Sigmoid colon (tissue), 4 donors: ENCODE measurements at regions not wholly inside any gene's neighbourhood (a gene's known extent, or its start where the extent isn't known, plus 50 kb on each side); places are given as distances from the start of the nearest gene placed in this dataset.

ENCODE experiments used
- POLR2A ChIP-seq, 2 donors: fragments of 450-650 bp; IDR thresholded peaks; one replicate each; pipeline ENCODE4 v1.6.1; 2016; ENCODE audit warnings: antibody characterized with exemption in 2 of 2, mild to moderate bottlenecking in 2 of 2, moderate library complexity in 2 of 2
- POLR2AphosphoS5 ChIP-seq, 4 donors: sonication (generic); formaldehyde crosslinking; IDR thresholded peaks; one replicate each; pipeline ENCODE4 v1.6.1; 2017; ENCODE audit warnings: antibody characterized with exemption in 4 of 4
- TF ChIP-seq, protein P1 (sequence below), 4 experiments: fragments of 450-650 bp in 3 of 4; fragments of 200-600 bp in 1 of 4; IDR thresholded peaks; one replicate each; pipeline ENCODE4 v1.5.1; 2016 to 2019; ENCODE audit warnings: antibody characterized with exemption in 4 of 4, mild to moderate bottlenecking in 3 of 4, moderate library complexity in 2 of 4

DNA sequence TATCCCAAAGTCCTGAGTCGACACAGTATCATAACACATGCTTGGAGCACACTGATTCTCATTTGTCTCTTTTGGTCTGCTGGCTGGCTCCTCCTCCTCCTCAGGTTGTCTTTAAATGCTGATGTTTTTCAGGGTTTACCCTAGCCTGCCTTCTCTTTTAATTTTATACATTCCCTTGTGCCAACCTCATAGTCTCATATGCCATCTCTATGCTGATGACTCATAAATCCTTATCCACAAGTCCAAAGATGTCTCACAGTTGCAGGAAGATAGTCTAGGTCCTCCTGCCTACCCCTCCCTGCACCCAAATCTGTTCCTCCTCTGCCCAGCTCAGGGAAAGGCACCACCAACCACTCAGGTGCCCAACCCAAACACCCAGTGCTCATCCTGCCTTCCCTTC is 108.3 kb downstream of the SIPA1L2 start:
- TF ChIP-seq, protein P1, sequence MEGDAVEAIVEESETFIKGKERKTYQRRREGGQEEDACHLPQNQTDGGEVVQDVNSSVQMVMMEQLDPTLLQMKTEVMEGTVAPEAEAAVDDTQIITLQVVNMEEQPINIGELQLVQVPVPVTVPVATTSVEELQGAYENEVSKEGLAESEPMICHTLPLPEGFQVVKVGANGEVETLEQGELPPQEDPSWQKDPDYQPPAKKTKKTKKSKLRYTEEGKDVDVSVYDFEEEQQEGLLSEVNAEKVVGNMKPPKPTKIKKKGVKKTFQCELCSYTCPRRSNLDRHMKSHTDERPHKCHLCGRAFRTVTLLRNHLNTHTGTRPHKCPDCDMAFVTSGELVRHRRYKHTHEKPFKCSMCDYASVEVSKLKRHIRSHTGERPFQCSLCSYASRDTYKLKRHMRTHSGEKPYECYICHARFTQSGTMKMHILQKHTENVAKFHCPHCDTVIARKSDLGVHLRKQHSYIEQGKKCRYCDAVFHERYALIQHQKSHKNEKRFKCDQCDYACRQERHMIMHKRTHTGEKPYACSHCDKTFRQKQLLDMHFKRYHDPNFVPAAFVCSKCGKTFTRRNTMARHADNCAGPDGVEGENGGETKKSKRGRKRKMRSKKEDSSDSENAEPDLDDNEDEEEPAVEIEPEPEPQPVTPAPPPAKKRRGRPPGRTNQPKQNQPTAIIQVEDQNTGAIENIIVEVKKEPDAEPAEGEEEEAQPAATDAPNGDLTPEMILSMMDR (IDR thresholded peaks at IDR 0.05): no peak
- TF ChIP-seq POLR2AphosphoS5 (IDR thresholded peaks at IDR 0.05) (no peak), POLR2A (IDR thresholded peaks at IDR 0.05) (no peak)
